RWPE2 (cell line): ENCODE measurements at regions not wholly inside any gene's neighbourhood (a gene's known extent, or its start where the extent isn't known, plus 50 kb on each side); places are given as distances from the start of the nearest gene placed in this dataset.

Source experiments
- ATAC-seq: fragments of 200-7000 bp; cut with Tn5 transposase; 3 replicates; pipeline ENCODE4 v1.9.1; 2021; ENCODE audit warnings: low read depth
- DNase-seq: peaks from one replicate; pipeline ENCODE4 v3.0.0-alpha.2; 2020; ENCODE audit warnings: low spot score
- H3K27ac ChIP-seq: fragments of 450-650 bp; 2 replicates; pipeline ENCODE4 v1.5.1; 2017; ENCODE audit warnings: mild to moderate bottlenecking; ENCODE audit not compliant: poor library complexity, severe bottlenecking
- H3K27me3 ChIP-seq: fragments of 250-450 bp; sonication (Bioruptor Pico); 2 replicates; pipeline ENCODE4 v1.5.1; 2021; ENCODE audit warnings: mild to moderate bottlenecking, moderate library complexity; ENCODE audit not compliant: insufficient read depth, poor library complexity, severe bottlenecking
- H3K36me3 ChIP-seq: fragments of 250-450 bp; sonication (Bioruptor Pico); 2 replicates; pipeline ENCODE4 v1.5.1; 2020; ENCODE audit warnings: low read depth, mild to moderate bottlenecking, moderate library complexity
- H3K4me1 ChIP-seq: fragments of 250-450 bp; sonication (Bioruptor Pico); 2 replicates; pipeline ENCODE4 v1.5.1; 2021; ENCODE audit warnings: mild to moderate bottlenecking, moderate library complexity; ENCODE audit not compliant: insufficient read depth, poor library complexity, severe bottlenecking
- H3K4me3 ChIP-seq: fragments of 250-450 bp; sonication (Bioruptor Pico); 2 replicates; pipeline ENCODE4 v1.5.1; 2021; ENCODE audit warnings: mild to moderate bottlenecking, moderate library complexity; ENCODE audit not compliant: severe bottlenecking
- H3K9me3 ChIP-seq: fragments of 250-450 bp; sonication (Bioruptor Pico); 2 replicates; pipeline ENCODE4 v1.5.1; 2021; ENCODE audit warnings: mild to moderate bottlenecking, moderate library complexity; ENCODE audit not compliant: severe bottlenecking
- CTCF ChIP-seq: fragments of 450-650 bp; IDR thresholded peaks from one replicate; pipeline ENCODE4 v1.5.1; 2017; ENCODE audit warnings: mild to moderate bottlenecking, moderate library complexity; ENCODE audit not compliant: poor library complexity, severe bottlenecking

- Histone ChIP-seq H3K4me3 (no peak overlapping the region), H3K9me3 (no peaks in the 10 kb centered on the region), H3K36me3 (no peaks in the 10 kb centered on the region), H3K27ac (no peak overlapping the region), H3K27me3 (no peaks in the 10 kb centered on the region), H3K4me1 (no peaks in the 10 kb centered on the region)
- DNase-seq (no peak), ATAC-seq (no peak)
- TF ChIP-seq CTCF = no peak
Observed at GRCh38 chr5:125974679-125975078, 448.5 kb upstream of the GRAMD2B start.

GRCh38 chr5:125976421-125977000 is 446.7 kb upstream of the GRAMD2B start:
- ATAC-seq = no peak
- no peaks in the 10 kb centered on the region for H3K9me3 ChIP-seq
- H3K27ac ChIP-seq = no peak overlapping the region
- DNase-seq = no peak
- H3K36me3 ChIP-seq = no peaks in the 10 kb centered on the region
- H3K4me3 ChIP-seq = no peak overlapping the region
- no peaks in the 10 kb centered on the region for H3K27me3 ChIP-seq
- TF ChIP-seq CTCF = no peak
- no peaks in the 10 kb centered on the region for H3K4me1 ChIP-seq

DNA sequence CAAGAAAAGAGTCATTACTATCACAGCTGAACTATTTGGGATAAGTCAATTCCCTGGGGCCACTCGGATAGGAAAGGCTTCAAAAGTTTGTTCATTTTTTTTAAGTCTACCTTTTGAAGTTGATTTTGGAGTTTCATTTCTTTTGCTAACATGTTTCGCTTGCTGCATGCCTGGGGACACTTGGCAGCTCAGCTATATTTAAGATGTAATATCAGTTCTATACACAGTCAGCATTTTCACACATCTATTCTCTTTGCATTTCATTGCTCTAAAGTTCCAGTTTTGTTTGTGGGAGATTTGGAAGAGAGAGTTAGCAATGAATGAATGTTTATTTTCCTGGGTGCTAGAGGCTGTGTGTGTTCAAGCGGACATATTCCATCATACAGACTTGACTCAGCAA is 445.2 kb upstream of the GRAMD2B start:
- DNase-seq = no peak
- Histone ChIP-seq H3K27me3 (no peaks in the 10 kb centered on the region), H3K27ac (no peak overlapping the region), H3K9me3 (no peaks in the 10 kb centered on the region), H3K36me3 (no peaks in the 10 kb centered on the region), H3K4me1 (no peaks in the 10 kb centered on the region), H3K4me3 (no peak overlapping the region)
- TF ChIP-seq CTCF = no peak
- ATAC-seq = no peak

DNA sequence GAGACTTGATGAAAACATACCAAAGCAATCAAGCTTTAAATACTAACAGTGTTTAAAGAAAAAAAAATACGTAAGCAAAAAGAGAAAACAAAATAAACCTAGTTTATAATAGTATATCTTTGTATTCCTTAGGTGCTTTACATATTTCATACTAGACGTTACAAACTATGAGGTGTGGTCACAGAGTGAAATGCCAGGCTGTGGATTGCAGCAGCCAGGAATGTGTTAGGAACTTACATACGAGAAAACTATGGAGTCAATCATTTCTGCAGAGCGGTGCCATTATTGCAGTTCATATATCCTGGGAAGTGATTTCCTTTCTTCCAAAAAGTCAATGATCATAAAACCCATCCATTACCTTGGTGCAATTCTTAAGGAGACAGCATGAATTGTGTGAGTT is 443.6 kb upstream of the GRAMD2B start:
- H3K9me3 ChIP-seq = no peaks in the 10 kb centered on the region
- no peak overlapping the region for H3K4me3 ChIP-seq
- peaks cover 3% of the 10 kb centered on the region for H3K27me3 ChIP-seq
- H3K27ac ChIP-seq = no peak overlapping the region
- DNase-seq = no peak
- H3K36me3 ChIP-seq = no peaks in the 10 kb centered on the region
- ATAC-seq = no peak
- no peaks in the 10 kb centered on the region for H3K4me1 ChIP-seq
- TF ChIP-seq CTCF = no peak

DNA sequence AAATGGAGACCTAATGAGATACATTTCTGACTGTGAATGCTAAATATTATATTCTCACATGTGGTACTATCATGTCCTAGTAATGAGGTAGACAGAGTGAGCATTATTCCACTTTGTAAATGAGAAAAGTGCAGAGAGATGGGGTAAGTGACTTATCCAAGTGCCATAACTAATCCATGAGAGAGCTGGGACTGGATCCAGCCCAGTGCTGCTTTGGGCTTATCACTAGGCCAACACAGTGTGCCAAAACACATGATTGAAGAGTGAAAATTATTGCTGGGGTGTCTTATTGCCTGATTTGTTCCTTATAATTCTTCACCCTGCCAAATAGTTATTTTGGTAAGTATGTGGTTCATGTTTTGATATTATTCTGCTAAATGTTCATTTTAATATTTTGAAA is 442.2 kb upstream of the GRAMD2B start:
- Histone ChIP-seq H3K27me3 (peaks cover 3% of the 10 kb centered on the region), H3K4me3 (no peak overlapping the region), H3K36me3 (no peaks in the 10 kb centered on the region), H3K27ac (no peak overlapping the region), H3K4me1 (no peaks in the 10 kb centered on the region), H3K9me3 (no peaks in the 10 kb centered on the region)
- DNase-seq (no peak), ATAC-seq (no peak)
- TF ChIP-seq CTCF = no peak
